ENCODE measurements at regions not wholly inside any gene's neighbourhood (a gene's known extent, or its start where the extent isn't known, plus 50 kb on each side); places are given as distances from the start of the nearest gene placed in this dataset.

- TF ChIP-seq POLR2AphosphoS5 (IDR thresholded peaks at IDR 0.05; ENCODE audit: borderline replicate concordance, low read depth, low read length) (no peak), EZH2 (IDR thresholded peaks at IDR 0.05) (no peak)
Measured at GRCh38 chr17:5813357-5813756, 229.0 kb upstream of the NLRP1 start.

Measured in SK-N-MC (cell line).